T1000 (cell line): ENCODE measurements at regions not wholly inside any gene's neighbourhood (a gene's known extent, or its start where the extent isn't known, plus 50 kb on each side); places are given as distances from the start of the nearest gene placed in this dataset.
"Not testable (repeated sequence)": the region's sequence is repeated elsewhere in the genome, so short reads cannot be mapped to it uniquely, and the experiment has no call there.

Experiments used
- DNase-seq: peaks from one replicate; lab custom pipeline; 2025; ENCODE audit warnings: mixed read lengths; lab: John Stamatoyannopoulos, UW

GRCh38 chr18:59057969-59058368 is 81.7 kb upstream of the SEC11C start:
- no peak for DNase-seq

GRCh38 chr18:59059140-59059539 is 80.5 kb upstream of the SEC11C start:
- DNase-seq: no peak

GRCh38 chr18:59060551-59060950 is 79.1 kb upstream of the SEC11C start:
- no peak for DNase-seq

- DNase-seq: no peak
Measured at GRCh38 chr18:59061914-59062642, 77.6 kb upstream of the SEC11C start.

- no peak for DNase-seq
Measured at GRCh38 chr18:59062643-59063006, 77.1 kb upstream of the SEC11C start.

GRCh38 chr18:59063300-59063906 is 76.3 kb upstream of the SEC11C start:
- DNase-seq: no peak

- no peak for DNase-seq
Measured at GRCh38 chr18:59063912-59064311, 75.8 kb upstream of the SEC11C start.

- DNase-seq: no peak
Measured at GRCh38 chr18:59065684-59066083, 74.0 kb upstream of the SEC11C start.

GRCh38 chr18:59067873-59068272 is 71.8 kb upstream of the SEC11C start:
- DNase-seq: no peak

GRCh38 chr18:59068276-59069071 is 71.2 kb upstream of the SEC11C start:
- no peak for DNase-seq

GRCh38 chr18:59070181-59070912 is 69.3 kb upstream of the SEC11C start:
- peak; percentile 55 for DNase-seq

GRCh38 chr18:59072727-59073421 is 66.8 kb upstream of the SEC11C start:
- no peak for DNase-seq

GRCh38 chr18:59075923-59076322 is 63.8 kb upstream of the SEC11C start:
- no peak for DNase-seq

- DNase-seq: no peak
Measured at GRCh38 chr18:59079264-59079663, 60.4 kb upstream of the SEC11C start.

- not testable (repeated sequence) for DNase-seq
Measured at GRCh38 chr18:59079687-59080501, 59.8 kb upstream of the SEC11C start.

- DNase-seq: no peak
Measured at GRCh38 chr18:59083136-59083818, 56.4 kb upstream of the SEC11C start.

GRCh38 chr18:59085126-59085794 is 54.4 kb upstream of the SEC11C start:
- DNase-seq: no peak

GRCh38 chr18:59085797-59086196 is 53.9 kb upstream of the SEC11C start:
- no peak for DNase-seq

GRCh38 chr18:59086522-59086921 is 53.2 kb upstream of the SEC11C start:
- DNase-seq: no peak

GRCh38 chr18:59087391-59087790 is 52.3 kb upstream of the SEC11C start:
- no peak for DNase-seq
